GM23338 (cell line): ENCODE measurements at regions not wholly inside any gene's neighbourhood (a gene's known extent, or its start where the extent isn't known, plus 50 kb on each side); places are given as distances from the start of the nearest gene placed in this dataset.
A peak's percentile ranks its signal among the peaks of the same experiment; 100 is the strongest.

Experiments
- ATAC-seq: fragments of 200-7000 bp; cut with Tn5 transposase; 3 replicates; pipeline ENCODE4 v1.9.1; 2020
- DNase-seq: peaks from one replicate; pipeline ENCODE4 v3.0.0-alpha.2; 2015; ENCODE audit warnings: low spot score
- H2AFZ ChIP-seq: fragments of 200-600 bp; sonication (generic); 2 replicates; pipeline ENCODE4 v1.8.0; 2016; ENCODE audit warnings: antibody characterized with exemption, mild to moderate bottlenecking, moderate library complexity
- H3F3A ChIP-seq: fragments of 200-600 bp; sonication (generic); replicated peaks from 2 replicates; pipeline ENCODE4 v1.8.0; 2017; ENCODE audit warnings: antibody characterized with exemption, mixed run types, low read depth
- H3K27ac ChIP-seq: fragments of 200-600 bp; sonication (generic); 2 replicates; pipeline ENCODE4 v1.6.1; 2016; ENCODE audit warnings: low read depth
- H3K27me3 ChIP-seq: fragments of 200-600 bp; sonication (generic); 2 replicates; pipeline ENCODE4 v1.8.0; 2016; ENCODE audit warnings: mild to moderate bottlenecking, mixed run types, moderate library complexity; ENCODE audit not compliant: insufficient read depth
- H3K36me3 ChIP-seq: fragments of 200-600 bp; sonication (generic); 2 replicates; pipeline ENCODE4 v1.8.0; 2016; ENCODE audit warnings: mild to moderate bottlenecking; ENCODE audit not compliant: insufficient read depth
- H3K4me1 ChIP-seq: fragments of 200-600 bp; sonication (generic); 2 replicates; pipeline ENCODE4 v1.8.0; 2016; ENCODE audit warnings: mild to moderate bottlenecking, moderate library complexity; ENCODE audit not compliant: insufficient read depth
- H3K4me2 ChIP-seq: fragments of 200-600 bp; sonication (generic); 2 replicates; pipeline ENCODE4 v1.7.1; 2017; ENCODE audit warnings: mixed run types
- H3K4me3 ChIP-seq: fragments of 200-600 bp; sonication (generic); 2 replicates; pipeline ENCODE4 v1.6.1; 2016; ENCODE audit warnings: mixed run types
- H3K79me2 ChIP-seq: fragments of 200-600 bp; sonication (generic); replicated peaks from 2 replicates; pipeline ENCODE4 v1.8.0; 2017; ENCODE audit warnings: mild to moderate bottlenecking; ENCODE audit not compliant: insufficient read depth
- H3K9me2 ChIP-seq: fragments of 200-600 bp; sonication (generic); 2 replicates; pipeline ENCODE4 v1.8.0; 2017; ENCODE audit not compliant: insufficient read depth
- H4K20me1 ChIP-seq: fragments of 200-600 bp; sonication (generic); replicated peaks from 2 replicates; pipeline ENCODE4 v1.8.0; 2017; ENCODE audit warnings: mild to moderate bottlenecking; ENCODE audit not compliant: insufficient read depth
- H3K27ac Mint-ChIP-seq: 2 replicates; pipeline ENCODE4 v1.8.0; 2020; ENCODE audit warnings: inconsistent platforms, mild to moderate bottlenecking, moderate library complexity, mixed read lengths
- H3K27me3 Mint-ChIP-seq: 3 replicates; pipeline ENCODE4 v1.8.0; 2022; ENCODE audit warnings: low read depth, mild to moderate bottlenecking, moderate library complexity, mixed read lengths, inconsistent platforms; ENCODE audit not compliant: insufficient read depth, poor library complexity
- H3K36me3 Mint-ChIP-seq: 3 replicates; pipeline ENCODE4 v1.8.0; 2021; ENCODE audit warnings: low read depth, mild to moderate bottlenecking, inconsistent platforms, moderate library complexity, mixed read lengths
- H3K4me1 Mint-ChIP-seq: 3 replicates; pipeline ENCODE4 v1.8.0; 2020; ENCODE audit warnings: mild to moderate bottlenecking, inconsistent platforms, mixed read lengths
- H3K4me3 Mint-ChIP-seq: 3 replicates; pipeline ENCODE4 v1.8.0; 2021; ENCODE audit warnings: moderate library complexity, mild to moderate bottlenecking, inconsistent platforms, mixed read lengths
- H3K9me3 Mint-ChIP-seq: 3 replicates; pipeline ENCODE4 v1.8.0; 2020; ENCODE audit warnings: moderate library complexity, mild to moderate bottlenecking, inconsistent platforms, mixed read lengths
- CREB1 ChIP-seq: fragments of 250-450 bp; sonication (Bioruptor Pico); IDR thresholded peaks from 2 replicates; pipeline ENCODE4 v1.5.0; 2020; ENCODE audit warnings: low read depth, mild to moderate bottlenecking, moderate library complexity
- CTCF ChIP-seq, 2 experiments: fragments of 200-600 bp in 1 of 2; sonication (generic) in 1 of 2; conservative IDR thresholded peaks; 2 replicates each; pipeline versions ENCODE4 v1.5.1 to v1.6.1; 2016 to 2017; ENCODE audit warnings: antibody characterized with exemption in 2 of 2, low read depth in 2 of 2, mild to moderate bottlenecking in 2 of 2, moderate library complexity in 1 of 2
- ETS1 ChIP-seq: IDR thresholded peaks from 2 replicates; pipeline ENCODE4 v1.6.1; 2016; ENCODE audit warnings: antibody characterized with exemption
- EZH2 ChIP-seq: fragments of 200-600 bp; sonication (generic); IDR thresholded peaks from one replicate; pipeline ENCODE4 v1.8.0; 2017; ENCODE audit warnings: antibody characterized with exemption, mild to moderate bottlenecking, low read depth; ENCODE audit not compliant: unreplicated experiment
- EZH2phosphoT487 ChIP-seq: fragments of 200-600 bp; sonication (generic); IDR thresholded peaks from one replicate; pipeline ENCODE4 v1.8.1; 2018; ENCODE audit warnings: antibody characterized with exemption; ENCODE audit not compliant: unreplicated experiment
- JUNB ChIP-seq: IDR thresholded peaks from one replicate; pipeline ENCODE4 v1.6.1; 2016; ENCODE audit warnings: antibody characterized with exemption; ENCODE audit not compliant: unreplicated experiment
- NANOG ChIP-seq: IDR thresholded peaks from 2 replicates; pipeline ENCODE4 v1.6.1; 2016; ENCODE audit warnings: antibody characterized with exemption, borderline replicate concordance
- POLR2AphosphoS5 ChIP-seq: IDR thresholded peaks from 2 replicates; pipeline ENCODE4 v1.6.1; 2016; ENCODE audit warnings: antibody characterized with exemption, low read depth
- REST ChIP-seq: IDR thresholded peaks from one replicate; pipeline ENCODE4 v1.6.1; 2018; ENCODE audit warnings: antibody characterized with exemption; ENCODE audit not compliant: unreplicated experiment
- STAT1 ChIP-seq: IDR thresholded peaks from one replicate; pipeline ENCODE4 v1.6.1; 2016; ENCODE audit warnings: antibody characterized with exemption; ENCODE audit not compliant: unreplicated experiment
- ZNF114 ChIP-seq: fragments of 250-450 bp; sonication (Bioruptor Pico); IDR thresholded peaks from 2 replicates; pipeline ENCODE4 v1.5.0; 2020; ENCODE audit warnings: mild to moderate bottlenecking, moderate library complexity
- ZNF331 ChIP-seq: fragments of 250-450 bp; sonication (Bioruptor Pico); IDR thresholded peaks from 2 replicates; pipeline ENCODE4 v1.5.0; 2020; ENCODE audit warnings: low read depth, mild to moderate bottlenecking, moderate library complexity

- Mint-ChIP-seq H3K9me3 (no peaks in the 10 kb centered on the region), H3K36me3 (no peaks in the 10 kb centered on the region), H3K27me3 (no peaks in the 10 kb centered on the region), H3K4me3 (no peak overlapping the region), H3K4me1 (peaks cover 13% of the 10 kb centered on the region), H3K27ac (no peak overlapping the region)
- Histone ChIP-seq H3K36me3 (no peaks in the 10 kb centered on the region), H3K27ac (no peak overlapping the region), H3K79me2 (no peaks in the 10 kb centered on the region), H3K9me2 (no peaks in the 10 kb centered on the region), H4K20me1 (no peaks in the 10 kb centered on the region), H3K4me1 (peaks cover 3% of the 10 kb centered on the region; the same call in 1 of the 2 replicates), H3K27me3 (no peaks in the 10 kb centered on the region), H3F3A (no peaks in the 10 kb centered on the region), H3K4me3 (no peak overlapping the region), H3K4me2 (no peak overlapping the region), H2AFZ (no peak overlapping the region)
- ATAC-seq (peak; percentile 67), DNase-seq (peak; percentile 79)
- TF ChIP-seq ZNF114 (CRISPR knock-in tag) (no peak), CTCF (conservative IDR thresholded peaks at IDR 0.05; ENCODE audit: low read depth in 2 of 2) (peak; percentile 75 to 82), EZH2phosphoT487 (no peak)
These were observed 151.0 kb upstream of the ARHGAP5 start for GRCh38 chr14:31926123-31926522.

DNA sequence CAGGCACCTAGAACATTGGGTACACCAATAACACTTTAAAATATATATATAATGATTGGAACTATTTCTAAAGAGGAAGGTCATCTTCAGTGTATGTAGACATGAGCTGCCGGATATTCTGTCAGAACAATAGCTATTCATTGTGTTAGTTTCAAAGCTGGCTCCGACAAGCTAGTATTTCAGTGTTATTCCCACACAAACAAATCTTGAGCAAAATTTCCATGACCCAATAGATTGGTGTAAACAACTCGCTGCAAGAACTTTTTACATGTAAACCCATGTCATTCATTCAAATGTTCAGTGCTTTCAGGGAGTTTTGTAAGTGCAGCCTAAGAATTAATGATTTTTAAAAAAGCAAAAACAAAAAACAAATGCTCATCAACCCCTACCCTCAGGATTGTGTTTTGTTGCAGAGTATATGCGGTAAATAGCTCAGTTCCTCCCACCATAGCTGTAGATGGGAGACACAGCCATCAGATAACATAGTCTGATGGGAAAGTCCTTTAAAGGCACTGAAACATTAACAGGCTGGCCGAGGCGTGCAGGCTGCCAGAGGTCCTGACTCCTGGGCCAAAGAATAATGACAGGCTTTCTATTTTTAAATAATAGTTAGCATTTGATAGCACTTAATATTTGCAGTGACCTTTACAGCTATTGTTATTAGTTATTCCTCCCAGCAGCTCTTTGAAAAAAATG is 150.3 kb upstream of the ARHGAP5 start:
- H3K4me1 Mint-ChIP-seq: peaks cover 13% of the 10 kb centered on the region
- H3K27ac ChIP-seq: no peak overlapping the region
- H3K9me3 Mint-ChIP-seq: no peaks in the 10 kb centered on the region
- no peaks in the 10 kb centered on the region for H4K20me1 ChIP-seq
- no peak overlapping the region for H3K4me3 ChIP-seq
- H3K4me2 ChIP-seq: no peak overlapping the region
- no peaks in the 10 kb centered on the region for H3K27me3 Mint-ChIP-seq
- H3K27ac Mint-ChIP-seq: no peak overlapping the region
- no peak overlapping the region for H3K4me3 Mint-ChIP-seq
- peaks cover 3% of the 10 kb centered on the region; the same call in 1 of the 2 replicates for H3K4me1 ChIP-seq
- H3K36me3 Mint-ChIP-seq: no peaks in the 10 kb centered on the region
- DNase-seq: no peak
- no peaks in the 10 kb centered on the region for H3K79me2 ChIP-seq
- H3K27me3 ChIP-seq: no peaks in the 10 kb centered on the region
- H2AFZ ChIP-seq: no peak overlapping the region
- ATAC-seq: no peak
- no peaks in the 10 kb centered on the region for H3F3A ChIP-seq
- no peaks in the 10 kb centered on the region for H3K9me2 ChIP-seq
- no peaks in the 10 kb centered on the region for H3K36me3 ChIP-seq
- TF ChIP-seq EZH2 (no peak), CREB1 (CRISPR knock-in tag) (no peak), POLR2AphosphoS5 (no peak), EZH2phosphoT487 (no peak), ETS1 (no peak), NANOG (no peak), JUNB (no peak), REST (no peak), ZNF331 (CRISPR knock-in tag) (no peak), STAT1 (no peak)
